ENCODE measurements at regions not wholly inside any gene's neighbourhood (a gene's known extent, or its start where the extent isn't known, plus 50 kb on each side); places are given as distances from the start of the nearest gene placed in this dataset.

- TF ChIP-seq CTCF (IDR thresholded peaks at IDR 0.05) (no peak), POLR2AphosphoS5 (IDR thresholded peaks at IDR 0.05) (no peak)
Measured at GRCh38 chr2:122034344-122034743, 278.9 kb downstream of the TSN start.
